ENCODE measurements at regions not wholly inside any gene's neighbourhood (a gene's known extent, or its start where the extent isn't known, plus 50 kb on each side); places are given as distances from the start of the nearest gene placed in this dataset.

DNA sequence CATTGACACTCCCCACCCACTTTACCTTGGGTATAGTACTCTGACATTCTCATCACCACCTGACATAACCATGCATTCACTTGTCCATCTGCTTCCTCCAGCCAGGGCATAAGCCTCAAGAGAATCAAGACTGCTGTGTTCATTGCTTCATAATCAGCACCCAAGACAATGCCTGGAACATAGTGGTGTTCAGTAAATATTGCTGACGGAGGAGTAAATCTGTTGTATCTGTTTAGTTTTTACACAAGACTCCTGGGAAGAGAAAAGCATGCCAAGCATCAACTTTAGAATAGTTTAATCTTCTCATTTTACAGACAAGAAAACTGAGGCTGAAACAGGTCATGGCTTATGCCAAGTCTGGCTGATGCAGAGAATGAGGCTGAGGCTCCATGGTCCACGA is 173.9 kb upstream of the DUSP10 start:
- no peak overlapping the region for H3K9ac ChIP-seq (ENCODE audit: low read length)
- H3K27ac ChIP-seq (ENCODE audit: low read length): no peak overlapping the region
- no peaks in the 10 kb centered on the region for H3K36me3 ChIP-seq (ENCODE audit: control insufficient read depth, low read depth, low read length)
- H3K27me3 ChIP-seq (ENCODE audit: control insufficient read depth, insufficient read depth, low read length): no peaks in the 10 kb centered on the region
- H3K9me3 ChIP-seq (ENCODE audit: control insufficient read depth, low read depth, low read length): no peaks in the 10 kb centered on the region
- no peak overlapping the region for H3K4me3 ChIP-seq (ENCODE audit: low read length)
- H3K4me1 ChIP-seq (ENCODE audit: control insufficient read depth, low read depth, low read length): no peaks in the 10 kb centered on the region

DNA sequence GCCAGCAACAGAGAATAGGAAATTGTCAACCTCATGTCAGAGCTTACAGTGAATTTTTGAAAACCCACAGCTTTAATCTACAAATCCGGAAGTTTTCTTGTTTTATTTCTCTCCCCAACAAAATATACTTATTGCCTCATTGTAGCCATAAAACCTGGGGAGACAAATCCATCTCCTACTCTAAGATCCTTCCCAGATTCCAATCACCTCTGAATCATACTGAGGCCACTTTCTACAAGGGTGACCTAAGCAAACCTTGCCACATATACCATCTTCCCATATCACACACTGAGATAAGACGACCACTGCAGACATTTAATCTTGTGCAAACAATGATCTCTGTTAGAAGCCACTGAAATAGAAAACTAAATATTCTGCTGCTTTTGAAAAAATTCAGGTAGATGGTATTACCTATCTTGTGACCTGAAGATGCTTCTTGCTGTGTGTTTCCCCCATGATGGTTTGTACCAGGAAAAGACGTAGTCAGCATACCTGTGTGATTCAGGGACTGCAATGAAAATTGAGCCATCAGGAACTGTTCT is 171.5 kb upstream of the DUSP10 start:
- H3K4me3 ChIP-seq (ENCODE audit: low read length): no peak overlapping the region
- H3K4me1 ChIP-seq (ENCODE audit: control insufficient read depth, low read depth, low read length): no peaks in the 10 kb centered on the region
- H3K36me3 ChIP-seq (ENCODE audit: control insufficient read depth, low read depth, low read length): no peaks in the 10 kb centered on the region
- H3K27me3 ChIP-seq (ENCODE audit: control insufficient read depth, insufficient read depth, low read length): no peaks in the 10 kb centered on the region
- H3K9ac ChIP-seq (ENCODE audit: low read length): no peak overlapping the region
- H3K27ac ChIP-seq (ENCODE audit: low read length): no peak overlapping the region
- H3K9me3 ChIP-seq (ENCODE audit: control insufficient read depth, low read depth, low read length): no peaks in the 10 kb centered on the region

DNA sequence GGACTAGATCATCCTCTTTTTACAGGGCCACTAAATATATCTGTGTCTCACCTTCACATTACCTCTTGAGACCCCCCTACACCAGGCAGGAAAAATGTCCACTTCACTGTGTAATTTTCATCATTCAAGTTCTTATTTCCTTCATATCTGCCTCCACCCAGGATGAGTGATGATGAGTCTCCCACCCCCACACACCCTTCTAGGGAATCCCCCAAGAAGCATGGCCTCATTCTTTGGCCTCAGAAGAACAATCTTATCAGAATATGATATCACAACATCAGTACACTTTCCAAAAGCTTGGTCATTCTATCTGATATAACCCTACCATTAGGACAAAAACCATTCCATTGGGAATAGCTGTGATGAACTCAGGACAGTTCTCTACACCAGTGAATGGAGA is 170.3 kb upstream of the DUSP10 start:
- H3K27me3 ChIP-seq (ENCODE audit: control insufficient read depth, insufficient read depth, low read length): no peaks in the 10 kb centered on the region
- no peak overlapping the region for H3K4me3 ChIP-seq (ENCODE audit: low read length)
- H3K27ac ChIP-seq (ENCODE audit: low read length): no peak overlapping the region
- H3K4me1 ChIP-seq (ENCODE audit: control insufficient read depth, low read depth, low read length): no peaks in the 10 kb centered on the region
- H3K9me3 ChIP-seq (ENCODE audit: control insufficient read depth, low read depth, low read length): no peaks in the 10 kb centered on the region
- H3K9ac ChIP-seq (ENCODE audit: low read length): no peak overlapping the region
- no peaks in the 10 kb centered on the region for H3K36me3 ChIP-seq (ENCODE audit: control insufficient read depth, low read depth, low read length)

- Histone ChIP-seq H3K27me3 (ENCODE audit: control insufficient read depth, insufficient read depth, low read length) (no peaks in the 10 kb centered on the region), H3K4me3 (ENCODE audit: low read length) (no peak overlapping the region), H3K4me1 (ENCODE audit: control insufficient read depth, low read depth, low read length) (no peaks in the 10 kb centered on the region), H3K9ac (ENCODE audit: low read length) (no peak overlapping the region), H3K36me3 (ENCODE audit: control insufficient read depth, low read depth, low read length) (no peaks in the 10 kb centered on the region), H3K27ac (ENCODE audit: low read length) (no peak overlapping the region), H3K9me3 (ENCODE audit: control insufficient read depth, low read depth, low read length) (no peaks in the 10 kb centered on the region)
These were observed 169.8 kb upstream of the DUSP10 start for GRCh38 chr1:221911714-221912113.

DNA sequence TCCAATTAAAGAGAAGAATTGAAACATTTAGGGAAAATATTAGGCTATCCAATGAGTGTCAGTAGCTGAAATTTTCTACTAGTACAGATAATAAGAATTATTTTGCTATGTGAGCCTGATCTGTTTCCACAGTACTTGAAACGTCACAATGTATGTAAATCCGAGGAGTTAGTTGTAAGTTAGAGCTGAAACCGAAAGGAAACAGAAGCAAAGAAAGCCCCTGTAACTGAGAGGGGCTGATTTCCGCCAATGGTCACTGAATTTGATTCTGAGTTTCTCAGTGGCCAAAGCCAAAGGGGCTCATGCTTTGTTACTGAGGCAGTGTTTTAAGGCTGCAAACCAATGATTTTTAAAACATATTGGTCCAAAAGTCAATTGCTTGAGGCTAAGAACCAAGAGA is 168.3 kb upstream of the DUSP10 start:
- Histone ChIP-seq H3K4me1 (ENCODE audit: control insufficient read depth, low read depth, low read length) (no peaks in the 10 kb centered on the region), H3K27me3 (ENCODE audit: control insufficient read depth, insufficient read depth, low read length) (no peaks in the 10 kb centered on the region), H3K36me3 (ENCODE audit: control insufficient read depth, low read depth, low read length) (no peaks in the 10 kb centered on the region), H3K4me3 (ENCODE audit: low read length) (no peak overlapping the region), H3K27ac (ENCODE audit: low read length) (no peak overlapping the region), H3K9me3 (ENCODE audit: control insufficient read depth, low read depth, low read length) (no peaks in the 10 kb centered on the region), H3K9ac (ENCODE audit: low read length) (no peak overlapping the region)

GRCh38 chr1:221908573-221908972 is 166.7 kb upstream of the DUSP10 start:
- Histone ChIP-seq H3K4me3 (ENCODE audit: low read length) (no peak overlapping the region), H3K9me3 (ENCODE audit: control insufficient read depth, low read depth, low read length) (no peaks in the 10 kb centered on the region), H3K27me3 (ENCODE audit: control insufficient read depth, insufficient read depth, low read length) (no peaks in the 10 kb centered on the region), H3K9ac (ENCODE audit: low read length) (no peak overlapping the region), H3K4me1 (ENCODE audit: control insufficient read depth, low read depth, low read length) (no peaks in the 10 kb centered on the region), H3K36me3 (ENCODE audit: control insufficient read depth, low read depth, low read length) (no peaks in the 10 kb centered on the region), H3K27ac (ENCODE audit: low read length) (no peak overlapping the region)

GRCh38 chr1:221907166-221907932 is 165.5 kb upstream of the DUSP10 start:
- H3K36me3 ChIP-seq (ENCODE audit: control insufficient read depth, low read depth, low read length): no peaks in the 10 kb centered on the region
- no peaks in the 10 kb centered on the region for H3K9me3 ChIP-seq (ENCODE audit: control insufficient read depth, low read depth, low read length)
- H3K27ac ChIP-seq (ENCODE audit: low read length): no peak overlapping the region
- no peaks in the 10 kb centered on the region for H3K27me3 ChIP-seq (ENCODE audit: control insufficient read depth, insufficient read depth, low read length)
- no peak overlapping the region for H3K9ac ChIP-seq (ENCODE audit: low read length)
- no peaks in the 10 kb centered on the region for H3K4me1 ChIP-seq (ENCODE audit: control insufficient read depth, low read depth, low read length)
- no peak overlapping the region for H3K4me3 ChIP-seq (ENCODE audit: low read length)

DNA sequence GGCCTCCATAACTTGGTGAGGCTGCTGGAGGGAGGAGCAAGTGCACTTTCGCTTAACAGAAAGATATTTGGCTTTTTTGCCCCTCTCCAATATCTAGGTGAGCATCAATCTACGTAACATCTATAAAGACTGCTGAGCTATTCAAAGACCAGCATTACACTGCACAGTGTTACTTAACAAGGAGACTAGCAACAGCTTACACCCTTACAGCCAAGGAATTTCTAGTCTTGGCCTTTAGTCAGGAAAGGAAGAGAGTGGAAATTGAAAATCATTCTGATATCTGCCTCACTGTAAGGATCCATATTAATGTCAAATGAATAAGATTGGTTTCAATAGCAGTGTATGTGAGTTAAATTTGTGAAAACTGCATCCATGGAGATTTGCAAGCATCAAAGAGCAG is 163.9 kb upstream of the DUSP10 start:
- H3K4me3 ChIP-seq (ENCODE audit: low read length): no peak overlapping the region
- no peaks in the 10 kb centered on the region for H3K9me3 ChIP-seq (ENCODE audit: control insufficient read depth, low read depth, low read length)
- H3K27me3 ChIP-seq (ENCODE audit: control insufficient read depth, insufficient read depth, low read length): no peaks in the 10 kb centered on the region
- no peak overlapping the region for H3K27ac ChIP-seq (ENCODE audit: low read length)
- no peaks in the 10 kb centered on the region for H3K4me1 ChIP-seq (ENCODE audit: control insufficient read depth, low read depth, low read length)
- H3K36me3 ChIP-seq (ENCODE audit: control insufficient read depth, low read depth, low read length): no peaks in the 10 kb centered on the region
- H3K9ac ChIP-seq (ENCODE audit: low read length): no peak overlapping the region

GRCh38 chr1:221904319-221904718 is 162.4 kb upstream of the DUSP10 start:
- H3K4me3 ChIP-seq (ENCODE audit: low read length): no peak overlapping the region
- H3K36me3 ChIP-seq (ENCODE audit: control insufficient read depth, low read depth, low read length): no peaks in the 10 kb centered on the region
- H3K4me1 ChIP-seq (ENCODE audit: control insufficient read depth, low read depth, low read length): no peaks in the 10 kb centered on the region
- H3K27ac ChIP-seq (ENCODE audit: low read length): no peak overlapping the region
- H3K27me3 ChIP-seq (ENCODE audit: control insufficient read depth, insufficient read depth, low read length): no peaks in the 10 kb centered on the region
- no peaks in the 10 kb centered on the region for H3K9me3 ChIP-seq (ENCODE audit: control insufficient read depth, low read depth, low read length)
- H3K9ac ChIP-seq (ENCODE audit: low read length): no peak overlapping the region

GRCh38 chr1:221903594-221903993 is 161.7 kb upstream of the DUSP10 start:
- Histone ChIP-seq H3K9ac (ENCODE audit: low read length) (no peak overlapping the region), H3K4me3 (ENCODE audit: low read length) (no peak overlapping the region), H3K36me3 (ENCODE audit: control insufficient read depth, low read depth, low read length) (no peaks in the 10 kb centered on the region), H3K27ac (ENCODE audit: low read length) (no peak overlapping the region), H3K9me3 (ENCODE audit: control insufficient read depth, low read depth, low read length) (no peaks in the 10 kb centered on the region), H3K27me3 (ENCODE audit: control insufficient read depth, insufficient read depth, low read length) (no peaks in the 10 kb centered on the region), H3K4me1 (ENCODE audit: control insufficient read depth, low read depth, low read length) (no peaks in the 10 kb centered on the region)

- H3K9ac ChIP-seq (ENCODE audit: low read length): no peak overlapping the region
- H3K4me3 ChIP-seq (ENCODE audit: low read length): no peak overlapping the region
- H3K9me3 ChIP-seq (ENCODE audit: control insufficient read depth, low read depth, low read length): no peaks in the 10 kb centered on the region
- H3K27me3 ChIP-seq (ENCODE audit: control insufficient read depth, insufficient read depth, low read length): no peaks in the 10 kb centered on the region
- no peak overlapping the region for H3K27ac ChIP-seq (ENCODE audit: low read length)
- no peaks in the 10 kb centered on the region for H3K36me3 ChIP-seq (ENCODE audit: control insufficient read depth, low read depth, low read length)
- H3K4me1 ChIP-seq (ENCODE audit: control insufficient read depth, low read depth, low read length): no peaks in the 10 kb centered on the region
These were observed 161.1 kb upstream of the DUSP10 start for GRCh38 chr1:221902961-221903360.

GRCh38 chr1:221900678-221901077 is 158.8 kb upstream of the DUSP10 start:
- H3K27ac ChIP-seq (ENCODE audit: low read length): no peak overlapping the region
- no peaks in the 10 kb centered on the region for H3K4me1 ChIP-seq (ENCODE audit: control insufficient read depth, low read depth, low read length)
- no peak overlapping the region for H3K4me3 ChIP-seq (ENCODE audit: low read length)
- H3K9ac ChIP-seq (ENCODE audit: low read length): no peak overlapping the region
- H3K9me3 ChIP-seq (ENCODE audit: control insufficient read depth, low read depth, low read length): no peaks in the 10 kb centered on the region
- H3K36me3 ChIP-seq (ENCODE audit: control insufficient read depth, low read depth, low read length): no peaks in the 10 kb centered on the region
- no peaks in the 10 kb centered on the region for H3K27me3 ChIP-seq (ENCODE audit: control insufficient read depth, insufficient read depth, low read length)
